ENCODE measurements at regions not wholly inside any gene's neighbourhood (a gene's known extent, or its start where the extent isn't known, plus 50 kb on each side); places are given as distances from the start of the nearest gene placed in this dataset.

- Histone ChIP-seq H3K23me2 (ENCODE audit: insufficient read length, low read depth, low read length, poor library complexity, severe bottlenecking) (no peaks in the 10 kb centered on the region), H2BK15ac (ENCODE audit: low read depth, low read length) (no peak overlapping the region), H4K91ac (ENCODE audit: insufficient read length, low read depth, low read length) (no peak overlapping the region), H3K14ac (ENCODE audit: insufficient read depth, low read length) (no peak overlapping the region), H2BK120ac (ENCODE audit: low read depth, low read length, poor library complexity, severe bottlenecking) (no peak overlapping the region), H3K79me2 (ENCODE audit: insufficient read depth, low read length) (no peaks in the 10 kb centered on the region), H4K8ac (replicated peaks; ENCODE audit: insufficient read length, low read depth, low read length) (no peak overlapping the region), H4K20me1 (ENCODE audit: control insufficient read depth, insufficient read depth, insufficient read length) (no peaks in the 10 kb centered on the region), H2AK5ac (ENCODE audit: insufficient read length, low read length) (no peak overlapping the region), H4K5ac (ENCODE audit: insufficient read length, low read depth, low read length) (no peak overlapping the region), H3K79me1 (ENCODE audit: insufficient read depth, low read depth, low read length, poor library complexity, severe bottlenecking) (no peaks in the 10 kb centered on the region), H3K23ac (ENCODE audit: insufficient read length, low read depth, low read length) (no peak overlapping the region), H3K4me1 (ENCODE audit: insufficient read depth, low read length) (no peaks in the 10 kb centered on the region), H2BK20ac (ENCODE audit: low read depth, low read length, poor library complexity, severe bottlenecking) (no peak overlapping the region), H2BK12ac (ENCODE audit: insufficient read length, low read depth, low read length) (no peak overlapping the region), H3K56ac (ENCODE audit: insufficient read length, low read depth, low read length) (no peak overlapping the region), H3K9me3 (ENCODE audit: control insufficient read depth, low read depth, low read length) (no peaks in the 10 kb centered on the region), H3K4ac (ENCODE audit: low read depth, low read length) (no peak overlapping the region), H3K27me3 (ENCODE audit: insufficient read depth, low read length) (no peaks in the 10 kb centered on the region), H3K18ac (ENCODE audit: insufficient read length, low read depth, low read length) (no peak overlapping the region), H3K27ac (ENCODE audit: insufficient read length, low read depth, low read length) (no peak overlapping the region), H3K9ac (ENCODE audit: extremely low read depth, insufficient read length, low read length) (no peak overlapping the region), H2AFZ (ENCODE audit: low read length) (no peak overlapping the region), H3K4me2 (ENCODE audit: insufficient read depth, insufficient read length, low read length) (no peak overlapping the region), H2BK5ac (ENCODE audit: insufficient read length, low read length) (no peak overlapping the region), H3T11ph (ENCODE audit: low read length) (no peak overlapping the region)
- H3K4me3 Mint-ChIP-seq = no peak overlapping the region
- H3K27me3 Mint-ChIP-seq (ENCODE audit: low read depth) = no peaks in the 10 kb centered on the region
- no peaks in the 10 kb centered on the region for H3K4me1 Mint-ChIP-seq
- no peak; the same call in 1 of the 3 replicates for TF ChIP-seq CTCF (conservative IDR thresholded peaks at IDR 0.05)
- DNase-seq = no peak
- H3K9me3 Mint-ChIP-seq = peaks cover 0 to 2% of the 10 kb centered on the region in 2 experiments; a peak in 1 of 5 replicates
- WGBS (ENCODE audit: extremely low coverage, insufficient read length, low lambda C conversion rate) = no CpG with 5 or more reads among the region's 2 CpGs
- H3K36me3 Mint-ChIP-seq (ENCODE audit: insufficient read depth in 1 of 3, low read depth in 3 of 3) = peaks cover 0 to 2% (median 0%) of the 10 kb centered on the region in 3 experiments; a peak in 2 of 7 replicates
- no peak overlapping the region for H3K27ac Mint-ChIP-seq
Measured at GRCh38 chr11:81007046-81007445, 1566.2 kb upstream of the TENM4 start.

Data from H9 (cell line).